Sciatic nerve (tissue), 2 donors: ENCODE measurements at regions not wholly inside any gene's neighbourhood (a gene's known extent, or its start where the extent isn't known, plus 50 kb on each side); places are given as distances from the start of the nearest gene placed in this dataset.

Experiments used
- ATAC-seq: fragments of 200-7000 bp; cut with Tn5 transposase; one replicate; pipeline ENCODE4 v1.9.1; 2020; ENCODE audit warnings: mild to moderate bottlenecking, moderate library complexity
- DNase-seq: peaks from one replicate; pipeline ENCODE4 v3.0.0-alpha.2; 2020; ENCODE audit warnings: low spot score
- intact Hi-C: fragments of 100-400 bp; cut with DNase I; formaldehyde crosslinking; loops from one replicate; pipeline ENCODE4 v1.14.2; 2022
- donor health status: DM: no; HTN: no; CAD: no.
- donor health status: DM: no; HTN: no; CAD: no.

- intact Hi-C loops = no loop called here
- DNase-seq (no peak), ATAC-seq (no peak)
Measured at GRCh38 chr19:29409076-29409862, 116.5 kb upstream of the VSTM2B start.

- DNase-seq = no peak
- intact Hi-C loops = no loop called here
- peak; percentile 64 for ATAC-seq
Measured at GRCh38 chr19:29410601-29411000, 115.2 kb upstream of the VSTM2B start.

DNA sequence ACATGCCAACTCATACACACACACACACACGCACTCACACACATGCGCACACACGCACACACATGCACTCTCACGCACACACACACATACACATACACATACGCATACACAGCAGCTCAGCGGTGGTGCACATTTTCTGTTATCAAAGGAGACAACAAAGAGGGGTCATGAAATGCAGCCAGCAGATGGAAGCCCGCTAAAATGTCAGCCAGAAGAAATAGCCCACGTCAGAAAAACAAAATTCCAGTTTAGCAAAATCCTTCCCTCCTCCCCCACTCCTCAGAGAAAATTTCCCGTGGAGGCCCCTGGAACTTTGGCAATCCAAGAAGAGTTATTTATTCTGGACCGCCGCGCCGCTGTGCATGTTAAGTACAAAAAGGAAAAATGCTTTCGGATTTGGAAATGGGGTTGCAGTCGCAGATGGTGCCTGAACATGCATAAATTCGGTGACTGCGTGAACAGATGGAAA is 114.6 kb upstream of the VSTM2B start:
- intact Hi-C loops = no loop called here
- peak; percentile 69 for DNase-seq
- ATAC-seq = peak; percentile 79

- intact Hi-C loops = no loop called here
- ATAC-seq (peak; percentile 9), DNase-seq (no peak)
Measured at GRCh38 chr19:29413435-29413834, 112.4 kb upstream of the VSTM2B start.

GRCh38 chr19:29415507-29415906 is 110.3 kb upstream of the VSTM2B start:
- intact Hi-C loops = no loop called here
- ATAC-seq = no peak
- no peak for DNase-seq

- ATAC-seq (no peak), DNase-seq (no peak)
- intact Hi-C loops = no loop called here
Measured at GRCh38 chr19:29417048-29417447, 108.7 kb upstream of the VSTM2B start.

DNA sequence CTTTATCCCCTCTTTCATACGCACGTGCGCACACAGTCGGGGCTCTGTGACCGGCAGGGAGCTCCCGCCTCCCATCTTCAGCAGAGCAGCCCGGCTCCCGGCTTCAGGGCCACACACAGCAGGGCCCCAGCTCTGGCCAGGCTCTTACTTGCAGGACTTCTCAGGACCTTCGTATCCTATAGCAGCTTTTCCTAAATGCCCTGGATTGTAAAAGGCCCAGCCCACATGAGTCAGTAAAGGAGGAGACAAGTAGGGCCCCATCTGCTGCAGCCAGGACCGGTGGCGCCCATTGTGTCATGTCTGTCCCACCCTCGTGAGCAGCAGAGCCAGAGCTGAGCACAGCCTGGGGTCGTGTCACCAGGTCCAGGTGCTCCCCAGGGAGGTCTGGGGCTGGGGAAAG is 107.6 kb upstream of the VSTM2B start:
- intact Hi-C loops = no loop called here
- no peak for ATAC-seq
- no peak for DNase-seq

- ATAC-seq = no peak
- no peak for DNase-seq
- intact Hi-C loops = no loop called here
Measured at GRCh38 chr19:29420065-29420464, 105.7 kb upstream of the VSTM2B start.

DNA sequence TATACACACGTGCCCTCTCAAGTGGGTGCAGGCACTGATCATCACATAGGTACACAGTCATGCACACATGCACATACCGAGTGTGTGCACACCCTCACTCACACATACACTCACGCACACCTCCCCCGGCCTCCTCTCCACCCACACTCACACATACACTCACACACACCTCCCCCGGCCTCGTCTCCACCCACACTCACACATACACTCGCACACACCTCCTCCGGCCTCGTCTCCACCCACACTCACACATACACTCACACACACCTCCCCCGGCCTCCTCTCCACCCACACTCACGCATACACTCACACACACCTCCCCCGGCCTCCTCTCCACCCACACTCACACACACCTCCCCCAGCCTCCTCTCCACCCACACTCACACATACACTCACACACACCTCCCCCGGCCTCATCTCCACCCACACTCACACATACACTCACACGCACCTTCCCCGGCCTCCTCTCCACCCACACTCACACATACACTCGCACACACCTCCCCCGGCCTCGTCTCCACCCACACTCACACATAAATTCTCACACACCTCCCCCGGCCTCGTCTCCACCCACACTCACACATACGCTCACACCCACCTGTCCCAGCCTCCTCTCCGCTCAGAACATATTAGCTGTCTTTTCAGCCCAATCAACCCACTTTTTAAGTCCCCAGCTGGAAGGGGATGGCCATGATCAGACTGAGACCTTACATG is 105.2 kb upstream of the VSTM2B start:
- intact Hi-C loops = no loop called here
- no peak for ATAC-seq
- DNase-seq = no peak

- ATAC-seq (no peak), DNase-seq (no peak)
- intact Hi-C loops = no loop called here
Measured at GRCh38 chr19:29421196-29421545, 104.6 kb upstream of the VSTM2B start.

- ATAC-seq (no peak), DNase-seq (no peak)
- intact Hi-C loops = no loop called here
Measured at GRCh38 chr19:29422047-29422446, 103.7 kb upstream of the VSTM2B start.

DNA sequence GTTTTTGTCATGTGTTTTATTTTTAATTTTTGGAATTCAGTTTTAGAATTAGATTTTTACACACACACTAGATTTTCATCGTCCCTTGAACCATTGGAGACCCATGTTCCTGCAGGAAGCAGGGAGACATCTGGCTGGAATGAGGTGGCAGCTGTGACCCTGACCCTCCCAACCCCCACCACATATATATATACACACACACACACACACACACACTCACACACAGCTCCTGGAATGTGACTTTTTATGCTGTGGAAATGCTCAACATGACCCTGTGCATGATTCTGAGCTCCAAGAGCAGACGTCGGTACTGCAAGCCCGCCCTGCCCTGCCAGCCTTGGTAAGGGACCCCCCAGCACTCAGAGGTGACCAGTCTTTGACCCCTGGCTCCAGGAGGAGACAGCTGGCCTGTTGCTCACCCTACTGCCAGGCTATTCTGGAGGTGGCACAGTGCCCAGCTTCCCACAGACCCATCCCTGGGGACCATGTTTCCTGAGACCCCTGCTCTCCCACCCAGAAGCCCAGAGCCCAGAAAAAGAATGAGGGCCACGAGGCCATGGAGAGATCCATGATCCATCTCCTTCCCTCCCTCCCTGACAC is 103.2 kb upstream of the VSTM2B start:
- intact Hi-C loops = no loop called here
- DNase-seq = no peak
- no peak for ATAC-seq

GRCh38 chr19:29428071-29428470 is 97.7 kb upstream of the VSTM2B start:
- intact Hi-C loops = no loop called here
- no peak for ATAC-seq

GRCh38 chr19:29429021-29429420 is 96.8 kb upstream of the VSTM2B start:
- DNase-seq = no peak
- no peak for ATAC-seq
- intact Hi-C loops = no loop called here

More at GRCh38 chr19:29428071-29428470, 97.7 kb upstream of the VSTM2B start:
- DNase-seq = no peak

DNA sequence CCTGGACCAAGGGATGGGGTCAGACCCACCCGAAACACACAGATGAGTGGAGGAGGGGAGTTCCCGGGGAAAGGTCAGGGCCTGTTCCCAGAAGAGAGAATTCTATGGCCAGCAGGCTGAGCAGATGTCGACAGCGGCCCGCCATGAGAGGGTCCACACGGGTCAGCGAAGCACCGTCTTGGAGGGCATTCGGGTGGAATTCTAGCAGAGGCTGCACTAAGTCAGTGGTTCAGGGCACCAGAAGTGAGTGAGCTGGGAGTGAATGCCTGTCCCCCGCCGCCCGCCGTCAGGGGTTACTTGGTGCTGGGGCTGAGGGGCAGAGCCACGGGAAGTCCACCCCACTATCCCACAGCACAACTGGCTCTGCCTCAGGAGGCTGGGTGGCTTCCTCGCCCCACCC is 96.2 kb upstream of the VSTM2B start:
- DNase-seq (no peak), ATAC-seq (no peak)
- intact Hi-C loops = no loop called here

GRCh38 chr19:29431332-29431731 is 94.5 kb upstream of the VSTM2B start:
- intact Hi-C loops = no loop called here
- ATAC-seq = no peak
- DNase-seq = no peak

- intact Hi-C loops = no loop called here
- DNase-seq (no peak), ATAC-seq (no peak)
Measured at GRCh38 chr19:29432677-29433076, 93.1 kb upstream of the VSTM2B start.

- no peak for DNase-seq
- intact Hi-C loops = no loop called here
- no peak for ATAC-seq
Measured at GRCh38 chr19:29436591-29437103, 89.1 kb upstream of the VSTM2B start.

- intact Hi-C loops = no loop called here
- ATAC-seq = no peak
- no peak for DNase-seq
Measured at GRCh38 chr19:29439021-29439420, 86.8 kb upstream of the VSTM2B start.
